Gastroesophageal sphincter (tissue), 4 donors: ENCODE measurements at regions not wholly inside any gene's neighbourhood (a gene's known extent, or its start where the extent isn't known, plus 50 kb on each side); places are given as distances from the start of the nearest gene placed in this dataset.

Experiments used
- ATAC-seq: fragments of 150-250 bp; one replicate; pipeline ENCODE4 v1.9.1; 2016; ENCODE audit warnings: mild to moderate bottlenecking, moderate library complexity
- H3K27ac ChIP-seq, 4 donors: fragments of 200-600 bp; sonication (generic) in 3 of 4; 1 replicate in 3 of 4; 2 replicates in 1 of 4; pipeline ENCODE4 v1.5.1; 2016 to 2019
- H3K27me3 ChIP-seq: fragments of 200-600 bp; sonication (generic); one replicate; pipeline ENCODE4 v1.5.1; 2019
- H3K36me3 ChIP-seq, 2 donors: fragments of 200-600 bp; sonication (generic); one replicate each; pipeline ENCODE4 v1.5.1; 2019; ENCODE audit warnings: control low read depth in 1 of 2
- H3K4me1 ChIP-seq, 3 donors: fragments of 200-600 bp; sonication (generic); 1 replicate in 2 of 3; 2 replicates in 1 of 3; pipeline ENCODE4 v1.5.1; 2016 to 2019; ENCODE audit warnings: control low read depth in 2 of 3
- H3K4me3 ChIP-seq, 2 donors: fragments of 200-600 bp; sonication (generic); one replicate each; pipeline ENCODE4 v1.5.1; 2019; ENCODE audit warnings: mild to moderate bottlenecking in 1 of 2, moderate library complexity in 1 of 2
- H3K9me3 ChIP-seq, 3 donors: fragments of 200-600 bp; sonication (generic); one replicate each; pipeline ENCODE4 v1.5.1; 2017 to 2019; ENCODE audit warnings: control low read depth in 2 of 3
- CTCF ChIP-seq, 4 experiments: fragments of 200-600 bp in 2 of 4; fragments of 450-650 bp in 2 of 4; sonication (generic) in 1 of 4; IDR thresholded peaks; one replicate each; pipeline ENCODE4 v1.5.1; 2017 to 2019; ENCODE audit warnings: antibody characterized with exemption in 4 of 4, mild to moderate bottlenecking in 2 of 4, moderate library complexity in 2 of 4
- EP300 ChIP-seq: sonication (generic); formaldehyde crosslinking; IDR thresholded peaks from one replicate; pipeline ENCODE4 v1.6.1; 2017; ENCODE audit warnings: antibody characterized with exemption, mild to moderate bottlenecking
- POLR2A ChIP-seq, 2 donors: fragments of 450-650 bp; IDR thresholded peaks; one replicate each; pipeline ENCODE4 v1.6.1; 2017; ENCODE audit warnings: antibody characterized with exemption in 2 of 2, mild to moderate bottlenecking in 2 of 2, moderate library complexity in 1 of 2
- POLR2AphosphoS5 ChIP-seq: sonication (generic); formaldehyde crosslinking; IDR thresholded peaks from one replicate; pipeline ENCODE4 v1.6.1; 2017; ENCODE audit warnings: antibody characterized with exemption
- WGBS, 2 donors: methylation state at CpG; one replicate each; pipeline ENCODE4 v1.1.5; 2018; ENCODE audit warnings: low coverage in 1 of 2; 5-methylcytosine and 5-hydroxymethylcytosine counted together

GRCh38 chr15:62558640-62559380, 393.7 kb upstream of the C2CD4B start:
- Histone ChIP-seq H3K4me1 (peaks cover 0 to 12% (median 0%) of the 10 kb centered on the region in 3 donors), H3K27me3 (no peaks in the 10 kb centered on the region), H3K27ac (peak overlapping the region in 3 of 4 donors; percentile 14 to 32 (median 23)), H3K9me3 (no peaks in the 10 kb centered on the region), H3K4me3 (no peak overlapping the region), H3K36me3 (no peaks in the 10 kb centered on the region)
- WGBS, 2 donors: 49 to 81% methylated on average over 3 to 4 of the region's 8 CpGs
- peak; percentile 72 for ATAC-seq
- TF ChIP-seq POLR2A (IDR thresholded peaks at IDR 0.05): no peak
- no peak for TF ChIP-seq CTCF (IDR thresholded peaks at IDR 0.05)
- no peak for TF ChIP-seq POLR2AphosphoS5
- no peak for TF ChIP-seq EP300

GRCh38 chr15:62559381-62559733, 394.3 kb upstream of the C2CD4B start:
- TF ChIP-seq POLR2AphosphoS5 (no peak), POLR2A (IDR thresholded peaks at IDR 0.05) (no peak), CTCF (IDR thresholded peaks at IDR 0.05) (no peak), EP300 (no peak)
- Histone ChIP-seq H3K4me1 (peaks cover 0 to 18% (median 0%) of the 10 kb centered on the region in 3 donors), H3K27me3 (no peaks in the 10 kb centered on the region), H3K9me3 (no peaks in the 10 kb centered on the region), H3K27ac (peak overlapping the region in 1 of 4 donors; percentile 23), H3K4me3 (no peak overlapping the region), H3K36me3 (no peaks in the 10 kb centered on the region)
- ATAC-seq: peak; percentile 45
- WGBS, 2 donors: 20 to 50% methylated on average over 1 of the region's 1 CpG

GRCh38 chr15:62561059-62561519, 396.0 kb upstream of the C2CD4B start:
- WGBS, 2 donors: 61 to 76% methylated on average over 11 of the region's 11 CpGs
- H3K27ac ChIP-seq: peak overlapping the region in 2 of 4 donors; percentile 39 to 51
- ATAC-seq: peak; percentile 55

GRCh38 chr15:62561571-62561970, 396.5 kb upstream of the C2CD4B start:
- ATAC-seq: no peak
- WGBS, 2 donors: 74 to 89% methylated on average over 3 to 7 of the region's 8 CpGs
- no peaks in the 10 kb centered on the region for H3K36me3 ChIP-seq
- H3K4me3 ChIP-seq: peak overlapping the region in 1 of 2 donors; percentile 30
- no peaks in the 10 kb centered on the region for H3K9me3 ChIP-seq
- H3K4me1 ChIP-seq: peaks cover 0 to 20% (median 0%) of the 10 kb centered on the region in 3 donors
- H3K27ac ChIP-seq: peak overlapping the region in 2 of 4 donors; percentile 39 to 51
- no peak for TF ChIP-seq POLR2AphosphoS5
- TF ChIP-seq POLR2A (IDR thresholded peaks at IDR 0.05): no peak
- no peak for TF ChIP-seq EP300
- TF ChIP-seq CTCF (IDR thresholded peaks at IDR 0.05): no peak
- no peaks in the 10 kb centered on the region for H3K27me3 ChIP-seq

More at GRCh38 chr15:62561059-62561519, 396.0 kb upstream of the C2CD4B start:
- TF ChIP-seq POLR2AphosphoS5 (no peak), EP300 (no peak), POLR2A (IDR thresholded peaks at IDR 0.05) (no peak), CTCF (IDR thresholded peaks at IDR 0.05) (no peak)
- Histone ChIP-seq H3K4me3 (peak overlapping the region in 1 of 2 donors; percentile 30), H3K9me3 (no peaks in the 10 kb centered on the region), H3K36me3 (no peaks in the 10 kb centered on the region), H3K27me3 (no peaks in the 10 kb centered on the region), H3K4me1 (peaks cover 0 to 20% (median 0%) of the 10 kb centered on the region in 3 donors)
